H1 (cell line): ENCODE measurements at regions not wholly inside any gene's neighbourhood (a gene's known extent, or its start where the extent isn't known, plus 50 kb on each side); places are given as distances from the start of the nearest gene placed in this dataset.
"Not testable (repeated sequence)": the region's sequence is repeated elsewhere in the genome, so short reads cannot be mapped to it uniquely, and the experiment has no call there.

Experiments used
- CTCF ChIA-PET: fragments of 300-600 bp; sonication (Branson Sonifier 250); formaldehyde crosslinking; loops from one replicate; lab custom pipeline; 2021; ENCODE audit not compliant: partially characterized antibody; lab: Charles Lee
- POLR2A ChIA-PET: fragments of 300-600 bp; sonication (Branson Sonifier 250); formaldehyde crosslinking; loops from one replicate; lab custom pipeline; 2021; ENCODE audit warnings: inconsistent platforms; ENCODE audit not compliant: partially characterized antibody; lab: Charles Lee
- DNase-seq, 2 experiments: peaks; one replicate each; pipeline versions ENCODE4 v3.0.0 to v3.0.0-alpha.2; 2010 to 2022; ENCODE audit warnings: low spot score in 2 of 2, low read depth in 1 of 2, mixed read lengths in 1 of 2
- FAIRE-seq: peaks from 2 replicates; lab custom pipeline; 2011; peaks lifted over from hg19 to GRCh38; lab: Jason Lieb, UNC
- H2AFZ ChIP-seq: 2 replicates; pipeline ENCODE4 v1.8.1; 2012; ENCODE audit warnings: low read length, inconsistent platforms
- H2AK5ac ChIP-seq: 2 replicates; pipeline ENCODE4 v1.6.1; 2013; ENCODE audit warnings: low read depth, low read length
- H2BK120ac ChIP-seq: replicated peaks from 2 replicates; pipeline ENCODE3; 2013; ENCODE audit warnings: low read depth, low read length, inconsistent platforms
- H2BK12ac ChIP-seq: 2 replicates; pipeline ENCODE4 v1.6.1; 2013; ENCODE audit warnings: low read depth, low read length
- H2BK15ac ChIP-seq: 2 replicates; pipeline ENCODE4 v1.6.1; 2013; ENCODE audit warnings: low read length
- H2BK20ac ChIP-seq: 2 replicates; pipeline ENCODE4 v1.6.1; 2013; ENCODE audit warnings: low read length
- H2BK5ac ChIP-seq: 2 replicates; pipeline ENCODE4 v1.6.1; 2013; ENCODE audit warnings: low read depth, low read length
- H3K14ac ChIP-seq: 2 replicates; pipeline ENCODE4 v1.6.1; 2013; ENCODE audit warnings: inconsistent platforms; ENCODE audit not compliant: insufficient read length
- H3K18ac ChIP-seq: 2 replicates; pipeline ENCODE4 v1.6.1; 2013; ENCODE audit warnings: low read length; ENCODE audit errors: extremely low read depth
- H3K23ac ChIP-seq: 2 replicates; pipeline ENCODE4 v1.6.1; 2013; ENCODE audit warnings: inconsistent platforms; ENCODE audit not compliant: insufficient read length
- H3K23me2 ChIP-seq: 2 replicates; pipeline ENCODE4 v1.6.1; 2013; ENCODE audit warnings: low read depth, low read length
- H3K27ac ChIP-seq: 2 replicates; pipeline ENCODE4 v1.6.1; 2011; ENCODE audit warnings: low read depth, low read length, inconsistent platforms
- H3K27me3 ChIP-seq, 4 experiments: replicated peaks in 1 of 4; 1 replicate in 1 of 4; 2 replicates in 3 of 4; pipeline versions ENCODE4 v1.6.1 to v1.8.1; 2011 to 2013; ENCODE audit warnings: low read length in 3 of 4, mild to moderate bottlenecking in 3 of 4, inconsistent platforms in 2 of 4, mixed read lengths in 2 of 4, moderate library complexity in 1 of 4; ENCODE audit not compliant: control insufficient read depth in 3 of 4, insufficient read depth in 3 of 4; ENCODE audit errors: extremely low read depth in 1 of 4
- H3K36me3 ChIP-seq, 4 experiments: 2 replicates each; pipeline versions ENCODE4 v1.6.1 to v1.8.1; 2011 to 2013; ENCODE audit warnings: mild to moderate bottlenecking in 4 of 4, low read length in 3 of 4, moderate library complexity in 2 of 4, control low read depth in 1 of 4, inconsistent platforms in 1 of 4; ENCODE audit not compliant: insufficient read depth in 4 of 4, control insufficient read depth in 2 of 4
- H3K4ac ChIP-seq: replicated peaks from 2 replicates; pipeline ENCODE3; 2013; ENCODE audit warnings: low read length, low read depth, mixed read lengths, inconsistent platforms; ENCODE audit not compliant: insufficient read length
- H3K4me1 ChIP-seq, 4 experiments: replicated peaks in 1 of 4; 1 replicate in 1 of 4; 2 replicates in 3 of 4; pipeline versions ENCODE4 v1.6.1 to v1.8.1; 2011 to 2013; ENCODE audit warnings: low read length in 3 of 4, inconsistent platforms in 2 of 4, mixed read lengths in 1 of 4; ENCODE audit not compliant: insufficient read depth in 4 of 4, control insufficient read depth in 3 of 4
- H3K4me2 ChIP-seq, 2 experiments: 2 replicates each; pipeline versions ENCODE4 v1.6.1 to v1.8.1; 2011 to 2013; ENCODE audit warnings: low read depth in 2 of 2, low read length in 2 of 2, control low read depth in 1 of 2, inconsistent platforms in 1 of 2, mild to moderate bottlenecking in 1 of 2; ENCODE audit not compliant: insufficient read depth in 1 of 2
- H3K4me3 ChIP-seq, 4 experiments: fragments of 200-600, 300-600 bp in 1 of 4; sonication (generic), shearing (Covaris generic), sonication (Bioruptor Twin) in 1 of 4; 2 replicates each; pipeline versions ENCODE4 v1.5.1 to v1.8.1; 2011 to 2016; ENCODE audit warnings: low read length in 4 of 4, low read depth in 3 of 4, control low read depth in 2 of 4, inconsistent platforms in 2 of 4, mild to moderate bottlenecking in 2 of 4, mixed read lengths in 1 of 4, moderate library complexity in 1 of 4; ENCODE audit not compliant: insufficient read depth in 2 of 4; ENCODE audit errors: extremely low read depth in 1 of 4
- H3K56ac ChIP-seq: replicated peaks from 2 replicates; pipeline ENCODE3; 2013; ENCODE audit warnings: low read depth, mild to moderate bottlenecking, mixed read lengths, low read length, inconsistent platforms; ENCODE audit not compliant: insufficient read length
- H3K79me1 ChIP-seq: 2 replicates; pipeline ENCODE4 v1.6.1; 2013; ENCODE audit warnings: low read depth, low read length, control low read depth
- H3K79me2 ChIP-seq, 2 experiments: 2 replicates each; pipeline versions ENCODE4 v1.6.1 to v1.8.1; 2012 to 2013; ENCODE audit warnings: low read length in 2 of 2, mild to moderate bottlenecking in 2 of 2, inconsistent platforms in 1 of 2; ENCODE audit not compliant: insufficient read depth in 2 of 2, control insufficient read depth in 1 of 2
- H3K9ac ChIP-seq, 4 experiments: replicated peaks in 1 of 4; 1 replicate in 1 of 4; 2 replicates in 3 of 4; pipeline versions ENCODE4 v1.6.1 to v1.8.1; 2011 to 2013; ENCODE audit warnings: low read depth in 3 of 4, low read length in 3 of 4, control low read depth in 2 of 4, mild to moderate bottlenecking in 2 of 4, moderate library complexity in 2 of 4, inconsistent platforms in 1 of 4; ENCODE audit errors: extremely low read depth in 1 of 4
- H3K9me3 ChIP-seq, 2 experiments: 2 replicates each; pipeline versions ENCODE4 v1.6.1 to v1.8.1; 2012 to 2013; ENCODE audit warnings: mild to moderate bottlenecking in 2 of 2, moderate library complexity in 2 of 2, control low read depth in 1 of 2, inconsistent platforms in 1 of 2, low read depth in 1 of 2, low read length in 1 of 2, mixed read lengths in 1 of 2; ENCODE audit not compliant: insufficient read depth in 2 of 2
- H4K20me1 ChIP-seq, 2 experiments: replicated peaks in 1 of 2; 2 replicates each; pipeline versions ENCODE3 to v1.8.1; 2011 to 2013; ENCODE audit warnings: inconsistent platforms in 2 of 2, low read length in 2 of 2, mild to moderate bottlenecking in 1 of 2; ENCODE audit not compliant: insufficient read depth in 2 of 2, control insufficient read depth in 1 of 2
- H4K5ac ChIP-seq: 2 replicates; pipeline ENCODE4 v1.6.1; 2013; ENCODE audit warnings: low read length, low read depth, mixed read lengths, inconsistent platforms; ENCODE audit not compliant: insufficient read length
- H4K8ac ChIP-seq: 2 replicates; pipeline ENCODE4 v1.8.0; 2013; ENCODE audit warnings: mild to moderate bottlenecking, moderate library complexity, low read length, inconsistent platforms; ENCODE audit not compliant: insufficient read depth; ENCODE audit errors: extremely low read depth
- H4K91ac ChIP-seq: replicated peaks from 2 replicates; pipeline ENCODE3; 2013; ENCODE audit warnings: low read length, mixed read lengths, inconsistent platforms; ENCODE audit not compliant: insufficient read length
- WGBS, 2 experiments: shearing (Covaris generic) in 1 of 2; methylation state at CpG; one replicate each; pipeline versions ENCODE4 v1.1.6 to v1.1.7; 2013 to 2015; ENCODE audit warnings: low lambda C conversion rate in 2 of 2, mixed read lengths in 2 of 2, inconsistent platforms in 1 of 2, low coverage in 1 of 2, missing lambda C conversion rate in 1 of 2; ENCODE audit not compliant: insufficient replicate concordance in 2 of 2, insufficient coverage in 1 of 2, insufficient read length in 1 of 2; ENCODE audit errors: extremely low coverage in 1 of 2, missing lambda C conversion rate in 1 of 2; 5-methylcytosine and 5-hydroxymethylcytosine counted together

- H3K23me2 ChIP-seq, H3K4me3 ChIP-seq, H2BK120ac ChIP-seq, H2BK5ac ChIP-seq, H3K4me1 ChIP-seq, CTCF ChIA-PET, FAIRE-seq, H2BK20ac ChIP-seq, H4K20me1 ChIP-seq, H3K9ac ChIP-seq, H2AFZ ChIP-seq, H3K23ac ChIP-seq, H3K27ac ChIP-seq, H3K27me3 ChIP-seq, H3K14ac ChIP-seq, H4K5ac ChIP-seq, H2BK12ac ChIP-seq, DNase-seq, H4K8ac ChIP-seq, H2BK15ac ChIP-seq, H3K18ac ChIP-seq, POLR2A ChIA-PET, H3K79me1 ChIP-seq, H3K4me2 ChIP-seq, H3K4ac ChIP-seq, H3K36me3 ChIP-seq, H4K91ac ChIP-seq, H3K79me2 ChIP-seq, H3K56ac ChIP-seq, H2AK5ac ChIP-seq: not testable (repeated sequence)
- H3K9me3 ChIP-seq = peaks cover 12 to 22% of the 10 kb centered on the region in 2 experiments
- 96% methylated on average over 3 of the region's 3 CpGs; no CpG with 5 or more reads in 1 of the 2 experiments for WGBS, 2 experiments
Measured at GRCh38 chr1:30155253-30155652, 568.1 kb downstream of the MATN1 start.
